ENCODE measurements at regions not wholly inside any gene's neighbourhood (a gene's known extent, or its start where the extent isn't known, plus 50 kb on each side); places are given as distances from the start of the nearest gene placed in this dataset.

GRCh38 chr2:145254291-145254690, 734.4 kb upstream of the ZEB2 start:
- TF ChIP-seq CTCF (IDR thresholded peaks at IDR 0.05; ENCODE audit: insufficient read depth, low read depth, low read length): no peak
- no peak for TF ChIP-seq EZH2 (IDR thresholded peaks at IDR 0.05; ENCODE audit: insufficient read depth, low read length)

Measured in astrocyte (in vitro differentiated cells and primary cell).